PC-3 (cell line): ENCODE measurements at regions not wholly inside any gene's neighbourhood (a gene's known extent, or its start where the extent isn't known, plus 50 kb on each side); places are given as distances from the start of the nearest gene placed in this dataset.

ENCODE experiments used
- ATAC-seq: fragments of 200-7000 bp; cut with Tn5 transposase; 2 replicates; pipeline ENCODE4 v1.9.1; 2020; ENCODE audit warnings: mild to moderate bottlenecking, moderate library complexity
- BruUV-seq: library from RNA; stranded (reverse); fragments of 400-500 nt; replicated peaks from 2 replicates; lab custom pipeline; 2021; lab: Mats Ljungman, UMichigan
- CTCF ChIA-PET: fragments of 300-600 bp; sonication (Branson Sonifier 250); formaldehyde crosslinking; loops from one replicate; lab custom pipeline; 2022; ENCODE audit warnings: antibody characterized with exemption; lab: Charles Lee
- POLR2A ChIA-PET: fragments of 300-600 bp; sonication (Branson Sonifier 250); formaldehyde crosslinking; loops from one replicate; lab custom pipeline; 2022; ENCODE audit warnings: antibody characterized with exemption; ENCODE audit not compliant: unreplicated experiment; lab: Charles Lee
- DNase-seq: peaks from one replicate; pipeline ENCODE4 v3.0.0-alpha.2; 2015
- H2AFZ ChIP-seq: fragments of 300-600 bp; sonication (generic); 2 replicates; pipeline ENCODE4 v1.6.0; 2016; ENCODE audit warnings: antibody characterized with exemption, low read length
- H3F3A ChIP-seq: fragments of 300-600 bp; sonication (generic); one replicate; pipeline ENCODE4 v1.6.0; 2017; ENCODE audit warnings: antibody characterized with exemption, low read length, control low read depth, mild to moderate bottlenecking; ENCODE audit not compliant: unreplicated experiment
- H3K27ac ChIP-seq: fragments of 300-600 bp; sonication (generic); 2 replicates; pipeline ENCODE4 v1.5.1; 2016; ENCODE audit warnings: mild to moderate bottlenecking, low read length
- H3K27me3 ChIP-seq: fragments of 300-600 bp; sonication (generic); 2 replicates; pipeline ENCODE4 v1.6.1; 2016; ENCODE audit warnings: low read length, mixed read lengths
- H3K36me3 ChIP-seq: fragments of 300-600 bp; sonication (generic); 2 replicates; pipeline ENCODE4 v1.6.1; 2016; ENCODE audit warnings: low read depth, mixed run types, low read length, mixed read lengths
- H3K4me1 ChIP-seq: fragments of 300-600 bp; sonication (generic); 2 replicates; pipeline ENCODE4 v1.5.1; 2016; ENCODE audit warnings: low read length; ENCODE audit not compliant: insufficient read depth
- H3K4me2 ChIP-seq: fragments of 300-600 bp; sonication (generic); 2 replicates; pipeline ENCODE4 v1.6.0; 2016; ENCODE audit warnings: low read length
- H3K4me3 ChIP-seq: fragments of 300-600 bp; sonication (generic); 2 replicates; pipeline ENCODE4 v1.5.1; 2016; ENCODE audit warnings: mild to moderate bottlenecking, low read length, mixed read lengths
- H3K79me2 ChIP-seq: fragments of 300-600 bp; sonication (generic); 2 replicates; pipeline ENCODE4 v1.6.1; 2017; ENCODE audit warnings: low read length, mixed read lengths
- H3K9ac ChIP-seq: fragments of 300-600 bp; sonication (generic); 2 replicates; pipeline ENCODE4 v1.6.0; 2016; ENCODE audit warnings: mild to moderate bottlenecking, low read length
- H3K9me2 ChIP-seq: fragments of 300-600 bp; sonication (generic); replicated peaks from 2 replicates; pipeline ENCODE4 v1.6.1; 2016; ENCODE audit warnings: mixed run types, low read length, mixed read lengths
- H3K9me3 ChIP-seq: fragments of 300-600 bp; sonication (generic); 2 replicates; pipeline ENCODE4 v1.6.1; 2016; ENCODE audit warnings: low read length, mixed read lengths
- H4K20me1 ChIP-seq: fragments of 300-600 bp; sonication (generic); 2 replicates; pipeline ENCODE4 v1.6.1; 2016; ENCODE audit warnings: low read length, mixed read lengths
- EZH2 ChIP-seq: fragments of 300-600 bp; sonication (generic); IDR thresholded peaks from one replicate; pipeline ENCODE4 v1.6.1; 2017; ENCODE audit warnings: antibody characterized with exemption, mild to moderate bottlenecking, low read length; ENCODE audit not compliant: unreplicated experiment
- EZH2phosphoT487 ChIP-seq: fragments of 300-600 bp; sonication (generic); IDR thresholded peaks from 2 replicates; pipeline ENCODE4 v1.6.1; 2018; ENCODE audit warnings: mild to moderate bottlenecking, antibody characterized with exemption, low read length, borderline replicate concordance
- intact Hi-C: fragments of 100-400 bp; cut with micrococcal nuclease; formaldehyde crosslinking; loops from 2 replicates; pipeline ENCODE4 v1.9.0; 2023
- TF ChIP-seq, protein P1 (sequence below): fragments of 300-600 bp; sonication (generic); conservative IDR thresholded peaks from 2 replicates; pipeline ENCODE4 v1.5.1; 2017; ENCODE audit warnings: antibody characterized with exemption, low read depth, mild to moderate bottlenecking, low read length

- Histone ChIP-seq H4K20me1 (no peaks in the 10 kb centered on the region), H3F3A (no peaks in the 10 kb centered on the region), H2AFZ (no peak overlapping the region), H3K4me3 (no peak overlapping the region), H3K27ac (no peak overlapping the region), H3K27me3 (peaks cover 37% of the 10 kb centered on the region), H3K4me2 (no peak overlapping the region), H3K9me2 (no peaks in the 10 kb centered on the region), H3K79me2 (no peaks in the 10 kb centered on the region), H3K36me3 (no peaks in the 10 kb centered on the region), H3K4me1 (no peaks in the 10 kb centered on the region), H3K9me3 (no peaks in the 10 kb centered on the region), H3K9ac (no peak overlapping the region)
- ChIA-PET CTCF (no interaction called here), POLR2A (no interaction called here)
- BruUV-seq, result no TSS peak
- ATAC-seq (no peak), DNase-seq (no peak)
- intact Hi-C loops, result no loop called here
- TF ChIP-seq, protein P1, sequence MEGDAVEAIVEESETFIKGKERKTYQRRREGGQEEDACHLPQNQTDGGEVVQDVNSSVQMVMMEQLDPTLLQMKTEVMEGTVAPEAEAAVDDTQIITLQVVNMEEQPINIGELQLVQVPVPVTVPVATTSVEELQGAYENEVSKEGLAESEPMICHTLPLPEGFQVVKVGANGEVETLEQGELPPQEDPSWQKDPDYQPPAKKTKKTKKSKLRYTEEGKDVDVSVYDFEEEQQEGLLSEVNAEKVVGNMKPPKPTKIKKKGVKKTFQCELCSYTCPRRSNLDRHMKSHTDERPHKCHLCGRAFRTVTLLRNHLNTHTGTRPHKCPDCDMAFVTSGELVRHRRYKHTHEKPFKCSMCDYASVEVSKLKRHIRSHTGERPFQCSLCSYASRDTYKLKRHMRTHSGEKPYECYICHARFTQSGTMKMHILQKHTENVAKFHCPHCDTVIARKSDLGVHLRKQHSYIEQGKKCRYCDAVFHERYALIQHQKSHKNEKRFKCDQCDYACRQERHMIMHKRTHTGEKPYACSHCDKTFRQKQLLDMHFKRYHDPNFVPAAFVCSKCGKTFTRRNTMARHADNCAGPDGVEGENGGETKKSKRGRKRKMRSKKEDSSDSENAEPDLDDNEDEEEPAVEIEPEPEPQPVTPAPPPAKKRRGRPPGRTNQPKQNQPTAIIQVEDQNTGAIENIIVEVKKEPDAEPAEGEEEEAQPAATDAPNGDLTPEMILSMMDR, result no peak
- TF ChIP-seq EZH2phosphoT487 (no peak), EZH2 (no peak)
Observed at GRCh38 chr18:75754433-75754832, 326.9 kb upstream of the SMIM21 start.

- TF ChIP-seq EZH2phosphoT487 (no peak), EZH2 (no peak)
- TF ChIP-seq, protein P1, result no peak
- Histone ChIP-seq H3K36me3 (no peaks in the 10 kb centered on the region), H3K4me3 (no peak overlapping the region), H3K27me3 (peaks cover 37% of the 10 kb centered on the region), H3K9ac (no peak overlapping the region), H3F3A (no peaks in the 10 kb centered on the region), H3K79me2 (no peaks in the 10 kb centered on the region), H3K4me2 (no peak overlapping the region), H3K9me2 (no peaks in the 10 kb centered on the region), H3K9me3 (no peaks in the 10 kb centered on the region), H3K27ac (no peak overlapping the region), H4K20me1 (no peaks in the 10 kb centered on the region), H3K4me1 (no peaks in the 10 kb centered on the region), H2AFZ (no peak overlapping the region)
- ATAC-seq (no peak), DNase-seq (no peak)
- intact Hi-C loops, result no loop called here
- POLR2A ChIA-PET, result no interaction called here
- no TSS peak for BruUV-seq
- CTCF ChIA-PET, result no interaction called here
Observed at GRCh38 chr18:75753753-75754152, 326.2 kb upstream of the SMIM21 start.

DNA sequence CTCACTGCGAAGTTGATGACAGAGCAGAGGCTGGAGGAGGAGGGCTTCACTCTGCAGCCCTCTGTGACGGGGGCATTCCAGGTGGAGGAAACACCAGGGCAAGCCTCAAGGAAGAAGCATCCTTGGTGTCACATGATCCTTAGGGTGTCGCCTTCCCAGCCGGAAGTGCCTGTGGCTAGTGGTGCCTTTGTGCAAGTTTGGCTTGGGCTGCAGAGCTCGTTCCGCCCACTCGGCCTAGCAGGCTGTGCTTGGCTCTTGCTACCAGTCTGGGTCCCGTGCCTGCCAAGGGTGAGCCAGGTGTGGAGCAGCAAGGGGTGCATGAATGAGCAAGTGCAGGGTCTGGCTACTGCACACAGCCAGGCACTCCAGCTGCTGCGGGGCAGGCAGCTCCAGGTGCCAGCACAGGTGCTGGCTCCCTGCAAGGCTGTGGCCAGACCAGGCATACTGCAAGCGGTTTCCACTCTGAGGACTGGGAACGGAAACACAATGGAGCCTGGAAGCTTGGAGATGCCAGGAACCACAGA lies 325.3 kb upstream of the SMIM21 start:
- H3F3A ChIP-seq, result no peaks in the 10 kb centered on the region
- ChIA-PET CTCF (no interaction called here), POLR2A (no interaction called here)
- ATAC-seq (no peak), DNase-seq (no peak)
- H3K9ac ChIP-seq, result no peak overlapping the region
- H3K9me3 ChIP-seq, result no peaks in the 10 kb centered on the region
- BruUV-seq, result no TSS peak
- no peaks in the 10 kb centered on the region for H3K36me3 ChIP-seq
- no peaks in the 10 kb centered on the region for H3K9me2 ChIP-seq
- no peak overlapping the region for H3K4me2 ChIP-seq
- H4K20me1 ChIP-seq, result no peaks in the 10 kb centered on the region
- H3K27ac ChIP-seq, result no peak overlapping the region
- no peak overlapping the region for H2AFZ ChIP-seq
- no peaks in the 10 kb centered on the region for H3K79me2 ChIP-seq
- TF ChIP-seq, protein P1, result no peak
- peaks cover 31% of the 10 kb centered on the region; the same call in 1 of the 2 replicates for H3K27me3 ChIP-seq
- no peak overlapping the region for H3K4me3 ChIP-seq
- H3K4me1 ChIP-seq, result no peaks in the 10 kb centered on the region
- intact Hi-C loops, result no loop called here
